Endodermal cell (in vitro differentiated cells): ENCODE measurements at regions not wholly inside any gene's neighbourhood (a gene's known extent, or its start where the extent isn't known, plus 50 kb on each side); places are given as distances from the start of the nearest gene placed in this dataset.
"Not testable (repeated sequence)": the region's sequence is repeated elsewhere in the genome, so short reads cannot be mapped to it uniquely, and the experiment has no call there.

ENCODE experiments used
- DNase-seq: peaks from one replicate; pipeline ENCODE4 v3.0.0-alpha.2; 2017
- H3K27ac ChIP-seq: 2 replicates; pipeline ENCODE4 v1.5.1; 2013; ENCODE audit warnings: mild to moderate bottlenecking, low read depth, low read length, moderate library complexity
- H3K27me3 ChIP-seq: 2 replicates; pipeline ENCODE4 v1.6.1; 2013; ENCODE audit warnings: mild to moderate bottlenecking, low read length, moderate library complexity; ENCODE audit not compliant: insufficient read depth, control insufficient read depth, poor library complexity, severe bottlenecking
- H3K36me3 ChIP-seq: 2 replicates; pipeline ENCODE4 v1.7.0; 2013; ENCODE audit warnings: mild to moderate bottlenecking, low read length, moderate library complexity; ENCODE audit not compliant: control insufficient read depth, insufficient read depth
- H3K4me1 ChIP-seq: one replicate; pipeline ENCODE4 v1.7.0; 2013; ENCODE audit warnings: low read length; ENCODE audit not compliant: control insufficient read depth, insufficient read depth
- H3K4me3 ChIP-seq: 2 replicates; pipeline ENCODE4 v1.5.1; 2013; ENCODE audit warnings: mild to moderate bottlenecking, low read length, moderate library complexity
- H3K9ac ChIP-seq: 2 replicates; pipeline ENCODE4 v1.6.1; 2013; ENCODE audit warnings: mild to moderate bottlenecking, low read length, moderate library complexity; ENCODE audit not compliant: poor library complexity, severe bottlenecking; ENCODE audit errors: extremely low read depth
- H3K9me3 ChIP-seq: 2 replicates; pipeline ENCODE4 v1.6.1; 2013; ENCODE audit warnings: mild to moderate bottlenecking, low read length, moderate library complexity; ENCODE audit not compliant: control insufficient read depth
- H3K27ac Mint-ChIP-seq: 2 replicates; pipeline ENCODE4 v1.8.0; 2020; ENCODE audit warnings: mixed read lengths
- H3K27me3 Mint-ChIP-seq: 2 replicates; pipeline ENCODE4 v1.8.0; 2021; ENCODE audit warnings: mild to moderate bottlenecking, mixed read lengths; ENCODE audit not compliant: insufficient read depth
- H3K36me3 Mint-ChIP-seq: 2 replicates; pipeline ENCODE4 v1.8.0; 2020; ENCODE audit warnings: low read depth, mixed read lengths
- H3K4me1 Mint-ChIP-seq: 2 replicates; pipeline ENCODE4 v1.8.0; 2020; ENCODE audit warnings: mixed read lengths
- H3K4me3 Mint-ChIP-seq: 2 replicates; pipeline ENCODE4 v1.8.0; 2020; ENCODE audit warnings: mild to moderate bottlenecking, moderate library complexity, mixed read lengths
- H3K9me3 Mint-ChIP-seq: 2 replicates; pipeline ENCODE4 v1.8.0; 2020; ENCODE audit warnings: mild to moderate bottlenecking, mixed read lengths
- WGBS, 2 experiments: methylation state at CpG; one replicate each; pipeline versions ENCODE4 v1.1.5 to v1.1.7; 2013; ENCODE audit warnings: missing lambda C conversion rate in 2 of 2, mixed read lengths in 1 of 2; ENCODE audit not compliant: insufficient coverage in 1 of 2, insufficient read length in 1 of 2; 5-methylcytosine and 5-hydroxymethylcytosine counted together

GRCh38 chr16:32880009-32880408 lies 204.0 kb upstream of the TP53TG3 start:
- H3K4me3 Mint-ChIP-seq, DNase-seq, H3K4me3 ChIP-seq, H3K27me3 Mint-ChIP-seq, H3K27ac ChIP-seq, H3K4me1 ChIP-seq, H3K9me3 ChIP-seq, H3K27me3 ChIP-seq, H3K9ac ChIP-seq, H3K9me3 Mint-ChIP-seq, H3K36me3 Mint-ChIP-seq, H3K27ac Mint-ChIP-seq, H3K36me3 ChIP-seq, H3K4me1 Mint-ChIP-seq: not testable (repeated sequence)
- no CpG with 5 or more reads among the region's 10 CpGs for WGBS, 2 experiments

DNA sequence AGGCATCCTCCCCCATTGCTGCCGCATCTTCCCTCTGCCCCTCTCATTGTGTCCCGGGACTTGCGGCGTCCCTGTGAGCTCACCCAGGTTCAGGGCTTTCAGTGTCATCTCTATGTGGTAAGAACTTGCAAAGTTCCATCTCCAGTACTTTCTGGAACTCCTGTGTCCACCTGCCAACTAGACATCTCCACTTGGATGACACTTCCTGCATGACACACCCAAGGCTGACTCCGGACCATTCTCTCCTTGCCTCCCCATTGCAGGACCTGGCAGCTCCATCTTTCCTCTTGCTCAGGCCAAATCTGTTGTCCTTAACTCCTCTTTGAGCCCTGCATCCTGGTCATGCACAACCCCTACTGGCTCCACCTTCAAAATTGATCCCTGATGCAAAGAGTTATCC lies 200.8 kb upstream of the TP53TG3 start:
- H3K27ac Mint-ChIP-seq, H3K9me3 Mint-ChIP-seq, H3K36me3 ChIP-seq, H3K4me3 ChIP-seq, H3K9me3 ChIP-seq, H3K4me3 Mint-ChIP-seq, H3K4me1 ChIP-seq, H3K27ac ChIP-seq, H3K27me3 ChIP-seq, H3K9ac ChIP-seq, H3K4me1 Mint-ChIP-seq, DNase-seq, H3K27me3 Mint-ChIP-seq, H3K36me3 Mint-ChIP-seq: not testable (repeated sequence)
- WGBS, 2 experiments, result no CpG with 5 or more reads among the region's 5 CpGs

DNA sequence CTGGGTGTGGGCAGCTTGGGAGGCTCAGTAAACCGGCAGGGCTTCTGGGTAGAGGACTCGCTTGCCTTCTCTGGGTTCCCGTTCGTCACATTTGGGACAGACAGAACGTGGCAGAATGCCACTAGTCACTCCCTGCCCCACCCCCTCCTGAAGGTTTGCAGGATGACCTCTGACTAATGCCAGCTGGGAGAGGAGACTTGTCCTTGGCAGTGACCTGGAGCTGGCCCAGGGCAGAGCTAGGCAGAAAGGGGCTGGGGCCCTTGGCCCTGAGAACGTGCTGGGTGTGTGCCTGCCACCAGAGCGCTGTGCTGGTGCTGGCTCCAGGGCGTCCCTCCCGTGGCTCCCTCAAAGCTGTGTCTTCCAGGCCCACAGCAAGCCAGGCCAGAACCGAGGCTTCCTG lies 197.8 kb upstream of the TP53TG3 start:
- WGBS, 2 experiments, result no CpG with 5 or more reads among the region's 10 CpGs
- not testable (repeated sequence) for H3K9ac ChIP-seq, H3K4me1 Mint-ChIP-seq, H3K4me1 ChIP-seq, H3K9me3 Mint-ChIP-seq, H3K36me3 ChIP-seq, H3K9me3 ChIP-seq, H3K27ac ChIP-seq, H3K4me3 ChIP-seq, H3K27me3 Mint-ChIP-seq, H3K36me3 Mint-ChIP-seq, H3K27me3 ChIP-seq, DNase-seq, H3K27ac Mint-ChIP-seq, H3K4me3 Mint-ChIP-seq

GRCh38 chr16:32873120-32873519 lies 197.2 kb upstream of the TP53TG3 start:
- not testable (repeated sequence) for H3K4me3 Mint-ChIP-seq, H3K27ac Mint-ChIP-seq, H3K9ac ChIP-seq, H3K27me3 ChIP-seq, H3K27ac ChIP-seq, H3K4me3 ChIP-seq, H3K4me1 ChIP-seq, H3K27me3 Mint-ChIP-seq, H3K4me1 Mint-ChIP-seq, H3K9me3 Mint-ChIP-seq, DNase-seq, H3K36me3 ChIP-seq, H3K9me3 ChIP-seq, H3K36me3 Mint-ChIP-seq
- no CpG with 5 or more reads among the region's 8 CpGs for WGBS, 2 experiments

- DNase-seq, H3K27ac Mint-ChIP-seq, H3K9ac ChIP-seq, H3K36me3 ChIP-seq, H3K4me3 Mint-ChIP-seq, H3K4me1 ChIP-seq, H3K27me3 ChIP-seq, H3K9me3 Mint-ChIP-seq, H3K4me1 Mint-ChIP-seq, H3K27me3 Mint-ChIP-seq, H3K9me3 ChIP-seq, H3K4me3 ChIP-seq, H3K36me3 Mint-ChIP-seq, H3K27ac ChIP-seq: not testable (repeated sequence)
- WGBS, 2 experiments, result no CpG with 5 or more reads among the region's 17 CpGs
Observed at GRCh38 chr16:32870628-32871027, 194.7 kb upstream of the TP53TG3 start.

DNA sequence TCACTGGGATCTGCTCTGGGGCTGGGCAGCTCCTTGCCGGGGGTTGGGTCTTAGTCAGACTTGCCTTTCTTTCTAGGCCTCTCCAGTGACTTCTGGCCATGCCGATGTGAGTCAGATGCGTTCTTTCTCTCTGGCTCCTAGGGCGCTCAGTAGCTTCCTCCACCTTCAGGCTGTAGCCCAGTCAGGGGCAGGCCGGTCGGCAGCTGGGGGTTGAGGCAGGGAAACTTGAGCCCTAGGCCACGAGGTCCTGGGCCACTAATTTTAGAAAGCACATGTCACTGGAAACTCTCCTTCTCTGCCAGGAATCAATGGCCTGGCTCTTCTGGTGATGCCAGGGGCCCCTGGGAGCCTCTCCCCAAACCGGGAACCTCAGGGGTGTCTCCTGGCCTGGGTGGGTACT lies 192.4 kb upstream of the TP53TG3 start:
- H3K27ac Mint-ChIP-seq, DNase-seq, H3K27me3 ChIP-seq, H3K4me3 ChIP-seq, H3K9me3 ChIP-seq, H3K4me1 Mint-ChIP-seq, H3K36me3 ChIP-seq, H3K36me3 Mint-ChIP-seq, H3K27ac ChIP-seq, H3K27me3 Mint-ChIP-seq, H3K4me3 Mint-ChIP-seq, H3K9ac ChIP-seq, H3K9me3 Mint-ChIP-seq, H3K4me1 ChIP-seq: not testable (repeated sequence)
- no CpG with 5 or more reads among the region's 8 CpGs for WGBS, 2 experiments

DNA sequence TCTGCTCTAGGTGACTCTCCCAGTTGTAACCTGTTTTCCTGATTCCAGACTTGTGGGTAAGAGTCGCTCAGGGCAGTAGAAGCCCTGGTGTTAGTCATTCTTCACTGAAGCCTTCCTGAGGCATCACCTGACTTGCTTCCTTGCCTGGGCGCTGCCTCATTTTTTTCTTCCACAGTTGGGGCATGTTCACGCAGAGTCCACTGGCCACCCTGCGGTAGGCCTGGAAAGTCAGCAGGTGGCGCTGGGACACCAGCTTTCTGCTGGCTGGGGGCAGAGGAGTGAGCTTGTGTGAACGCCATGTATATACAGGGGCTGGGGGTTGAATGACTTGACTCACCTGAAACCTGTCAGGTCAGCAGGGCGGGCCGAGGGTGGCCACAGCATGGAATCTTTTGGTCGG lies 189.3 kb upstream of the TP53TG3 start:
- H3K4me3 ChIP-seq, H3K27me3 Mint-ChIP-seq, H3K36me3 Mint-ChIP-seq, H3K36me3 ChIP-seq, H3K4me3 Mint-ChIP-seq, DNase-seq, H3K27ac ChIP-seq, H3K27me3 ChIP-seq, H3K27ac Mint-ChIP-seq, H3K9ac ChIP-seq, H3K4me1 ChIP-seq, H3K4me1 Mint-ChIP-seq, H3K9me3 ChIP-seq: not testable (repeated sequence)
- peaks cover 11% of the 10 kb centered on the region for H3K9me3 Mint-ChIP-seq
- no CpG with 5 or more reads among the region's 9 CpGs for WGBS, 2 experiments
